GM10248 (cell line): ENCODE measurements at regions not wholly inside any gene's neighbourhood (a gene's known extent, or its start where the extent isn't known, plus 50 kb on each side); places are given as distances from the start of the nearest gene placed in this dataset.

ENCODE experiments used
- CTCF ChIA-PET: fragments of 300-600 bp; sonication (Branson Sonifier 250); formaldehyde crosslinking; extraction: SDS; loops from one replicate; lab custom pipeline; 2021; ENCODE audit warnings: antibody characterized with exemption; lab: Yijun Ruan, JAX
- POLR2A ChIA-PET: fragments of 350-650 bp; sonication (Branson Sonifier 250); formaldehyde crosslinking; extraction: SDS; loops from one replicate; lab custom pipeline; 2020; ENCODE audit warnings: antibody characterized with exemption; lab: Yijun Ruan, JAX
- DNase-seq: peaks from one replicate; pipeline ENCODE4 v3.0.0; 2012; ENCODE audit errors: extremely low spot score
- CTCF ChIP-seq: IDR thresholded peaks from 2 replicates; pipeline ENCODE4 v1.5.1; 2012; ENCODE audit warnings: mild to moderate bottlenecking, low read depth; ENCODE audit errors: extremely low read depth, missing control alignments, control extremely low read depth

- no peak for TF ChIP-seq CTCF
- no peak for DNase-seq
- ChIA-PET CTCF (no interaction called here), POLR2A (no interaction called here)
Measured at GRCh38 chr13:22312405-22312803, 641.5 kb downstream of the FGF9 start.

- DNase-seq, result no peak
- TF ChIP-seq CTCF, result no peak
- CTCF ChIA-PET, result no interaction called here
- POLR2A ChIA-PET, result no interaction called here
Measured at GRCh38 chr13:22316494-22317025, 645.7 kb downstream of the FGF9 start.

GRCh38 chr13:22320991-22321390 is 650.1 kb downstream of the FGF9 start:
- CTCF ChIA-PET, result no interaction called here

GRCh38 chr13:22325761-22326160 is 654.9 kb downstream of the FGF9 start:
- DNase-seq, result no peak
- no peak for TF ChIP-seq CTCF
- ChIA-PET CTCF (no interaction called here), POLR2A (no interaction called here)

More at GRCh38 chr13:22320991-22321390, 650.1 kb downstream of the FGF9 start:
- POLR2A ChIA-PET, result no interaction called here
- DNase-seq, result no peak
- no peak for TF ChIP-seq CTCF

GRCh38 chr13:22332416-22332815 is 661.5 kb downstream of the FGF9 start:
- ChIA-PET CTCF (no interaction called here), POLR2A (no interaction called here)
- no peak for DNase-seq
- no peak for TF ChIP-seq CTCF

- POLR2A ChIA-PET, result no interaction called here
- CTCF ChIA-PET, result no interaction called here
- no peak for TF ChIP-seq CTCF
- no peak for DNase-seq
Measured at GRCh38 chr13:22336460-22336859, 665.6 kb downstream of the FGF9 start.
